ENCODE measurements at regions not wholly inside any gene's neighbourhood (a gene's known extent, or its start where the extent isn't known, plus 50 kb on each side); places are given as distances from the start of the nearest gene placed in this dataset.
"Not testable (repeated sequence)": the region's sequence is repeated elsewhere in the genome, so short reads cannot be mapped to it uniquely, and the experiment has no call there.

DNA sequence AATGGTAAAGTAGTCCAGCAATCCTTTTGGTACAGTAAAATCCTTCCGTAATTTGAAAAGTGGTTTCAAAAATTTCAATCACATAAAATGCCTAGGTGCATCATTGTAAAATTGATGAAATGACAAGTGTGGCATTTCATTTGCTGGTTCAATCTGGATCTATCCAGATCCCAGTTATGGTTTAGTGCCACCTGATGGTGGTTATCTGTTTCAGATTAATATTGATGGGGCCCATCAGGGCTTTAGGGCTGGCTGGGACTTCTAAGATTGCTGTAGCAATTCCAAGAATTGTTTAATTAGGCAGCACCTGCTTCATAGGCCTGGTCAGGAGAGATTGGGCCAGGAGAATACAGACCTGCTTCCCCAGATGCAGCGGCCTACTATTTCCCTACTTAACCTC, 55.5 kb upstream of the PIK3C3 start:
- no peak for DNase-seq (ENCODE audit: extremely low read depth, low read depth, low spot score)

GRCh38 chr18:41893432-41893831, 61.6 kb upstream of the PIK3C3 start:
- DNase-seq (ENCODE audit: extremely low read depth, low read depth, low spot score): no peak

DNA sequence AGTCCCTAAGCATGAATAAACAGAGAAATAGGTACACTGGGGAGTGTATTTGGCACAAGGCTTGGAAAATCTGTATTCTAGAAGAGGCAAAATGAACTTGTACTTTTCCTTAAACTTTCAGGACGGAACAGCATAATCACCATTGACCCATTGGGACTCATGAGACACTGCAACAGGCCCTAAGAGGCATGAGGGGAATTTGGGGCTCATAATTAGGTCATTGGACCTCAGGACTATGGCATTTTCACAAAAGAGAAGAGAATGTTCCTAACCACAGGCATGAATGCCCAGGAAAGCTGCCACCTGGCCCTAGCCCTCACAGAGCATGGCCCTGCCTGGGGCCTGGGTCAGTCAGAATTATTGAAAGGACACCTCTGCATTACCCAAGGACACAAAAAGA, 67.9 kb upstream of the PIK3C3 start:
- no peak for DNase-seq (ENCODE audit: extremely low read depth, low read depth, low spot score)

DNA sequence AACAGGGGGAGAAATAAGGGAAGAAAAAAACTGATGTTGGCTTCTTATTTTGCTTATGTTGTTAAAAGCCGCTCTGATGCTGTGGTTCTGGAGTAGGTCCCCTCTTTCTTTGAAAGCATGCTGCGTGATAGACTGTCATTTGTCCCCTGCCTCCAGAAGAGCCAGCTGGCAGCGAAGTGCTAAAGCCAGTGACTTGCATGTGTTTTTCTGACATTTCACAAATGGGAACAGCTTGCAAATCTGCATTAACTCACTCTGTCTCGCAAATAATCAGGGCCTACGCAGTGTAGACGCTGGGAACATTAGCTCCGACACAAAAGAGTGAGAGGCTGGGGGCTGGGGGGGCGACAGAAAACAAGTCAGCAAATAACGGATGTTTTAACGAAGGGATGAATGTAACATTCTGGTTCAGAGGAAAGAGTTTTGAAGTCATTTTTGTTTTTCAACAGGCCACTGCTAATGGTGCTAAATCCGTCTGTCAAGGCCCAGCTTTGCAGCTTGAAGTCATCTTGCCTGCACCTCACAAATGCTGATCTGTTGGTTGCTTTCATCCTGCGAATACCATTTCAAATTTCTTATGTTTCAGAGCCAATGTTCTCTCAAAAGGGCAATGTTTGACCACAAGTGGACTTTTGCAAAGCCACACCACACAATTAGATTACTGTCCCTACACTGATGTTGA, 68.8 kb upstream of the PIK3C3 start:
- no peak for DNase-seq (ENCODE audit: extremely low read depth, low read depth, low spot score)

GRCh38 chr18:41881285-41881684, 73.7 kb upstream of the PIK3C3 start:
- DNase-seq (ENCODE audit: extremely low read depth, low read depth, low spot score): no peak

DNA sequence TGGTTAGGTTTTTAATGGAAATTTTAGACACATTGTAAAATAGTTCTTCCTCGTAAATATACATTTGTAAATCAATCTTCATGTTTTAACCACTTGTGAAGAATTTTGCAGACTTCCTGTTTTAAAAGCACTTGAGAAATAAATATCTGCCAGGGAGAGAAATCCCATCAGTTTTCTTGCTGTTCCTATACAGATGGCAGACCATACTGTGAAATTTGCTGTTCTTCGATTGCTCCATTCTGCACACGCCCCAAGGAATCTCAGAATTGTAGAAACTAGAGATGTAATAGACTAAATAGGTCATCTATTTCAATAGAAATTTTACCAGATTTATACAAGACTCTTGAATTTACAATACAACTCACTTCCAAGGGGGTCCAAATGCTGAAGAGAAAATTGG, 75.8 kb upstream of the PIK3C3 start:
- DNase-seq (ENCODE audit: extremely low read depth, low read depth, low spot score): no peak

DNA sequence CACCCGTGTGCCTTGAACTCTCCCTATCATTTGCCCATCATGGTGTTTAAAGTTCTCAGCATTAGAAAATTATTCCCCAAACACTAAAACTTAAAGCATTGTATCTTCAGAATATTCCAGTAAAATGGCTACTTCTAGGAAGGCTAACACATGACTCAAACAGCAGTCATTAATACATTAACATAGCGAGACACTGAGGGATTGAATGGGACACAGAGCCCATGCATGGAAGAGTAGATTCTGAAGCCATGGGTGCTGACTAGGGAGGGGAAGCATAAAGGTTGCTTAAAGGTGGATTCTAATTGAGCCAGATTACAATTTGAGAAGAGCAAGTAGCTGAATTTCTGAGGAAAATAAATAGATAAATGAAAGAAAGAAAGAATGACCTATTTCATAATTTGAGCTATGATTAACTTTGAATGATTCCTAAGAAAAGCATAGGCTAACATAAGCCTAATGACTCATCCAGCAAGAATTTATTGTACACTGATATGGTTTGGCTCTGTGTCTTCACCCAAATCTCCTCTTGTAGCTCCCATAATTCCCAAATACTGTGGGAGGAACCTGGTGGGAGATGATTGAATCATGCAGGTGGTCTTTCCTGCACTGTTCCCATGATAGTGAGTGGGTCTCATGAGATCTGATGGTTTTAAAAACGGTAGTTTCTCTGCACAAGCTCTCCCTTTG, 79.8 kb upstream of the PIK3C3 start:
- no peak for DNase-seq (ENCODE audit: extremely low read depth, low read depth, low spot score)

- no peak for DNase-seq (ENCODE audit: extremely low read depth, low read depth, low spot score)
Measured at GRCh38 chr18:41873730-41874129, 81.3 kb upstream of the PIK3C3 start.

GRCh38 chr18:41872206-41872605, 82.8 kb upstream of the PIK3C3 start:
- DNase-seq (ENCODE audit: extremely low read depth, low read depth, low spot score): no peak

DNA sequence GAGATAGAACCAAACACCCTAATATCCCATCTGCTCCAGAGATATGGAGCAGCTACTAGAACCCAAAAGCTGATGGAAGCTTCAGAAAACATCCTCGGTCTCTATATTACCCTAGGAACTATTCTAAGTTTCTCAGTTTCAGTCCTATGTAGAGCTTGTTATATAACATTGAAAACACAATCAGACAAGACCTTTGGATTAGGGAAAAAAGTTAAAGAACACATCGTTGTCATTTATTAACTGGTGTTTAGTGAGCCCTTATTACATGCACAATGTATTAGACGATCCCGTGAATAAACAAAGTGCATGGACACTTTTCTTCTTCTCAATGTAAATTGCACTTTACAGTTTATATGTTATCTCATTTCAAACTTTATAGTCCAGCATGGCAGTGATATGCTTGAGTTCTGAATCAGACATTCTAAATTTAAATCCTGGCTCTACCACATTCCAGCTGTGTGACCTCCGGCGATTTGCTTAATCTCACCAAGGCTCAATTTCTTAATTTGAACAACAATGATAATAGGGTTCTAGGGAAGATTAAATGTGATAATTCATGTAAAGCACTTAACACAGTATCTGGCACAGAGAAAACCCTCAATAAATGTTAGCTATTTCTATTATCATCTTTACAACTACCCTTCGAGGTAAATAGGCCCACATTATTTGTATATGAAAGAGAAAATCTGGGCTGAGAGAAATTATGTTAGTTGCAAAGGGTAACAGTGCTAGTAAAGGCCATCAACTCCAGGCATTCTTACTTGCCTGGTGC, 83.6 kb upstream of the PIK3C3 start:
- no peak for DNase-seq (ENCODE audit: extremely low read depth, low read depth, low spot score)

DNA sequence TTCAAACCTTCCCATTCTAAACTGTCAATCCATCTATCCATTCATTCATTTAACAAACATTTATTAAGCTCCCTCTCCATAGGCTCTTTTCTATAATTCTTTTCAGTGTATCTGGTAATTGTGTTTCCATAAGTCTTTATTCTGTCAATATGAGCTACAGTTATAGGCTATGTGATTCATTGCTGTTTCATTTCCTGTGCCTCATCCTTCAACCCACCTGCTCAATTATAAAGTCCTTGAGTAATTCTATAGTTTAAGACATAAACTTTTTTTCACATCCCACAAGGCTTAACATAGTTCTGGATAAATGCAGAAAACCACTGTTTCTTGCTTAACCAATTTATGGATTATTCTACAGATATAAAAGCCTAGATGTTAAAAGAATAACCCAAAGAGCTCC, 84.2 kb upstream of the PIK3C3 start:
- no peak for DNase-seq (ENCODE audit: extremely low read depth, low read depth, low spot score)

DNA sequence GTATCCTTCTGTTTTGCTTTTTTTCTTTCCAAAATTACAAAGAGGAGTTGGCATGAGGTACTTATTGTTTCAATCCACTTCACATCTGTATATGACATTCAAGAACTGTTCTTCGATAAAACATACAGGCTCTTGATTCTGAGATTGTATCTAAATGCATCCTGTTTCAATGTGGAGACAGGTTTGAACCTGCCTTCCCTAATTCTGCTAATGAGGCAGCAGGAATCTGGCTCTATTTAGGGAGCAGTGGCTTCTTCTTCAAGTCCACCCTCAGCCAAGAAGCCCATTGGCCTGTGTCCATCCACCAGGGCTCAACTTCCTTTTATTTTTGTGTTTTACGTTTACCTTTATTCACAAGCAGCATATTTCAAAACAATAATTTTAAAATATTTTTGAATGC, 84.8 kb upstream of the PIK3C3 start:
- no peak for DNase-seq (ENCODE audit: extremely low read depth, low read depth, low spot score)

DNA sequence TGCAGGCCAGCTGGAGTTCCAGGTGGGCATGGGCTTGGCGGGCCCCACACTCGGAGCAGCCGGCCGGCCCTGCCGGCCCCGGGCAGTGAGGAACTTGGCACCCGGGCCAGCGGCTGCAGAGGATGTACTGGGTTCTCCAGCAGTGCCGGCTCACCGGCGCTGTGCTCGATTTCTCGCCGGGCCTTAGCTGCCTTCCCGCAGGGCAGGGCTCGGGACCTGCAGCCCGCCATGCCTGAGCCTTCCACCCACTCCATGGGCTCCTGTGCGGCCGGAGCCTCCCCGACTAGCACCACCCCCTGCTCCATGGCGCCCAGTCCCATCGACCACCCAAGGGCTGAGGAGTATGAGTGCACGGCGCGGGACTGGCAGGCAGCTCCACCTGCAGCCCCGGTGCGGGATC, 89.2 kb upstream of the PIK3C3 start:
- DNase-seq (ENCODE audit: extremely low read depth, low read depth, low spot score): not testable (repeated sequence)

DNA sequence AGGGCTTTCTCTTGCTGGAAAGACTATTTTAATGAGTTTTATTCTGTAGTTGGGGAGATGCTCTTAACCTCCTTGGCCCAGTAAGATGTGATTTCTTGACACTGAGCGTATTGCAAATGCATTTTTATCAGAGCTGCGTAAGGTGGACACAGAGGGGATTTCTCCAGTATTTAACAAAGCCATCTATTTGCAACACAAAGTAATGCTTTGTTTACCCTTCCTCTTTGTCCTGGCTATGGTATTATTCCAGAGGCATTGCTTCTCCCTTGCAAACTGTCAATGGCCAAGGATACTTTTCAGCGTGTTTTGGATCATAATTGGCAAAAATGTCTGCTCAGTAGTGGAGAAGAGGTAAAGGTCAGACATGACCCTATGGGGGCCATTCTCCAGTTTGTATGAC, 90.8 kb upstream of the PIK3C3 start:
- no peak for DNase-seq (ENCODE audit: extremely low read depth, low read depth, low spot score)

- DNase-seq (ENCODE audit: extremely low read depth, low read depth, low spot score): no peak
Measured at GRCh38 chr18:41862921-41863320, 92.1 kb upstream of the PIK3C3 start.

DNA sequence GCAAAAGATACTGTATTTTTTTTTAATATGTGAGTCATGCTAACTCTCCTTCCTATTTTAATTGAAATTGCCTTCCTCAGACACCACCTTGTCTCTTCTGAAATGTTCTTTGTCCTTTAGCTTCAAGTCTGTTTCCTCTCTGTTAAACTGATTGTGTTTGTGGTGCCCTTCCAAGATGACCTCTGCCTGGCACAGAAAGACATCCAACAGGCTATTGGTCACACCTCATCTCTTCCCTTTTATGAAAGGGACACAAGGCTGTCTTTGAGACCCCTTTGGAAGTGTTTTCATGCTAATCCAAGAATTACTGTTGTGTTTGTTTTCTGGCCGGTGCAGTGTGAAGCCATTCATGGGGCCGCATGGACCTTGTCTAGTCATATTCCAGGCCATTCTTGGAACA, 94.0 kb upstream of the PIK3C3 start:
- DNase-seq (ENCODE audit: extremely low read depth, low read depth, low spot score): no peak

GRCh38 chr18:41858761-41859555, 96.1 kb upstream of the PIK3C3 start:
- no peak for DNase-seq (ENCODE audit: extremely low read depth, low read depth, low spot score)

- no peak for DNase-seq (ENCODE audit: extremely low read depth, low read depth, low spot score)
Measured at GRCh38 chr18:41853280-41853679, 101.8 kb upstream of the PIK3C3 start.

- DNase-seq (ENCODE audit: extremely low read depth, low read depth, low spot score): no peak
Measured at GRCh38 chr18:41850781-41851180, 104.3 kb upstream of the PIK3C3 start.

- no peak for DNase-seq (ENCODE audit: extremely low read depth, low read depth, low spot score)
Measured at GRCh38 chr18:41849632-41850031, 105.4 kb upstream of the PIK3C3 start.

DNA sequence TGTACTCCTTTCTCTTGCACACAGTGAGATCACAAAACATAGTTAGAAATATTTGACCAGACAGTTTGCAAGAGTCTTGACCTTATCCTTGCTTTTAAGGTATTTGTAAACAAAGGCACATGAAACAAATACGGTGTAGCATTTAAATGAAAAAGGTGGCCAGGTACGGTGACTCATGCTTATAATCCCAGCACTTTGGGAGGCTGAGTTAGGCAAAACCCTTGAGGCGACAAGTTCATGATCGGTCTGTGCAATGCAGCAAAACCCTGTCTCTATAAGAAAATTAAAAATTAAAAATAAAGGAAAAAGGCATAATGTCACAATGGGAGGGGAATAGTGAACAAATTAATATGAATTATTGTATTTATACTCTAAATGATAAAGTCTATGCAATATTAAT, 109.5 kb upstream of the PIK3C3 start:
- no peak for DNase-seq (ENCODE audit: extremely low read depth, low read depth, low spot score)

Data from glomerular endothelial cell (primary cell).